Upper lobe of left lung (tissue), 6 donors: ENCODE measurements at regions not wholly inside any gene's neighbourhood (a gene's known extent, or its start where the extent isn't known, plus 50 kb on each side); places are given as distances from the start of the nearest gene placed in this dataset.

Source experiments
- ATAC-seq, 2 donors: fragments of 200-7000 bp; cut with Tn5 transposase; one replicate each; pipeline ENCODE4 v1.9.1; 2022; ENCODE audit warnings: mild to moderate bottlenecking in 2 of 2, moderate library complexity in 2 of 2; ENCODE audit not compliant: low FRiP score in 2 of 2
- DNase-seq, 2 donors: peaks; one replicate each; pipeline ENCODE4 v3.0.0-alpha.2; 2019 to 2020
- H3K27ac ChIP-seq, 4 donors: fragments of 200-600 bp; sonication (generic); one replicate each; pipeline ENCODE4 v1.5.1; 2016 to 2019
- H3K27me3 ChIP-seq, 4 donors: fragments of 200-600 bp; sonication (generic); one replicate each; pipeline ENCODE4 v1.5.1; 2017 to 2019
- H3K36me3 ChIP-seq, 4 donors: fragments of 200-600 bp; sonication (generic); one replicate each; pipeline ENCODE4 v1.5.1; 2016 to 2019
- H3K4me1 ChIP-seq, 4 donors: fragments of 200-600 bp; sonication (generic); one replicate each; pipeline ENCODE4 v1.5.1; 2018 to 2019
- H3K4me3 ChIP-seq, 4 donors: fragments of 200-600 bp; sonication (generic); one replicate each; pipeline ENCODE4 v1.5.1; 2017 to 2019; ENCODE audit warnings: mild to moderate bottlenecking in 2 of 4, moderate library complexity in 1 of 4
- H3K9me3 ChIP-seq, 4 donors: fragments of 200-600 bp; sonication (generic); one replicate each; pipeline ENCODE4 v1.5.1; 2018 to 2019
- EP300 ChIP-seq, 4 donors: sonication (generic); formaldehyde crosslinking; IDR thresholded peaks; one replicate each; pipeline ENCODE4 v1.5.1; 2017; ENCODE audit warnings: antibody characterized with exemption in 4 of 4, control low read depth in 2 of 4
- POLR2A ChIP-seq, 4 donors: fragments of 450-650 bp; IDR thresholded peaks; one replicate each; pipeline ENCODE4 v1.5.1; 2016 to 2017; ENCODE audit warnings: antibody characterized with exemption in 4 of 4, mild to moderate bottlenecking in 2 of 4
- POLR2AphosphoS5 ChIP-seq, 2 donors: sonication (generic); formaldehyde crosslinking; IDR thresholded peaks; one replicate each; pipeline ENCODE4 v1.5.1; 2017; ENCODE audit warnings: antibody characterized with exemption in 2 of 2
- whole genome bisulfite sequencing, 2 donors: methylation state at CpG; one replicate each; pipeline ENCODE4 v1.1.5; 2017 to 2018; 5-methylcytosine and 5-hydroxymethylcytosine counted together
- TF ChIP-seq, protein P1 (sequence below), 6 experiments: fragments of 450-650 bp in 4 of 6; fragments of 200-600 bp in 2 of 6; sonication (generic) in 2 of 6; IDR thresholded peaks; one replicate each; pipeline ENCODE4 v1.5.1; 2016 to 2019; ENCODE audit warnings: antibody characterized with exemption in 6 of 6
- donor health status: DM: no; HTN: no; CAD: no; lungs with moderate emphysema.
- donor health status: DM: no; HTN: yes; CAD: no; lungs with severe emphysema.

DNA sequence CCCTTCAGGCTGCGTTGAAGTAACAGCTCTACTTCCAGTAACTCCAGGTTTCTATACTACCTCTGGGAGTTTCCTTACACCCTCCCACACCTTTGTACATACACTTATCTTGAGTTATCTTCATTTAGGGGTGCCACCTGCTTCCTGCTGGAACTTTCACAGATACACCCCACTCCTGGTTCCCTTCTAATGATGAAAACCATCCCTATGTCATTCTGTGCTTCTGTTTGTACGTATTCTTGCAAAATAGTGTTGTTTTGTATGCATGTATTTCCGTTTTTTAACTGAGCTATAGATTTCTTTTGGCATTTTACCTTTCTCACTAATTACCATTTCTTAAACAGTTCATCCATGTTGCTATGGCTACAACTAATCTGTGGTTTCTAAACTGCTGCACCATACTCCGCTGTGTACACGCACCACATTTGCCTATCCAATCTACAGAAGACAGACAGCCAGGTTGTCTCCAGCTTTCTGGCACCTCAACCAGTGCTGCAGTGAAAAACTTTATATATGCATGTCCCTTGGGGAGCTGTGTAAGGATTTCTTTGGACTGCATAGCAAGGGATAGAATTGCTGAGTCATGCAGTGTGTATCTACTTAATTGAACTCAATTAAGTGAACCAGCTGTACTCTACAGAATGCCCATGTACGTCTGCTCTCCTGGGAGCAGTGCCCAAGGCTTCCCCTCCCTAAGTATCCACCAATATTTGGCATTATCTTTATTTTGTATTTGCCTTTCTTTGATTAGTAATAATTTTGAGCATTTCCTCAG is 61.4 kb upstream of the ST8SIA2 start:
- WGBS, 2 donors = 78 to 83% methylated on average over 6 of the region's 6 CpGs
- no peaks in the 10 kb centered on the region for H3K36me3 ChIP-seq
- peaks cover 0 to 12% (median 0%) of the 10 kb centered on the region in 4 donors for H3K9me3 ChIP-seq
- no peak overlapping the region for H3K4me3 ChIP-seq
- no peak overlapping the region for H3K27ac ChIP-seq
- DNase-seq (no peak), ATAC-seq (no peak)
- TF ChIP-seq, protein P1, sequence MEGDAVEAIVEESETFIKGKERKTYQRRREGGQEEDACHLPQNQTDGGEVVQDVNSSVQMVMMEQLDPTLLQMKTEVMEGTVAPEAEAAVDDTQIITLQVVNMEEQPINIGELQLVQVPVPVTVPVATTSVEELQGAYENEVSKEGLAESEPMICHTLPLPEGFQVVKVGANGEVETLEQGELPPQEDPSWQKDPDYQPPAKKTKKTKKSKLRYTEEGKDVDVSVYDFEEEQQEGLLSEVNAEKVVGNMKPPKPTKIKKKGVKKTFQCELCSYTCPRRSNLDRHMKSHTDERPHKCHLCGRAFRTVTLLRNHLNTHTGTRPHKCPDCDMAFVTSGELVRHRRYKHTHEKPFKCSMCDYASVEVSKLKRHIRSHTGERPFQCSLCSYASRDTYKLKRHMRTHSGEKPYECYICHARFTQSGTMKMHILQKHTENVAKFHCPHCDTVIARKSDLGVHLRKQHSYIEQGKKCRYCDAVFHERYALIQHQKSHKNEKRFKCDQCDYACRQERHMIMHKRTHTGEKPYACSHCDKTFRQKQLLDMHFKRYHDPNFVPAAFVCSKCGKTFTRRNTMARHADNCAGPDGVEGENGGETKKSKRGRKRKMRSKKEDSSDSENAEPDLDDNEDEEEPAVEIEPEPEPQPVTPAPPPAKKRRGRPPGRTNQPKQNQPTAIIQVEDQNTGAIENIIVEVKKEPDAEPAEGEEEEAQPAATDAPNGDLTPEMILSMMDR (IDR thresholded peaks at IDR 0.05) = no peak
- TF ChIP-seq POLR2AphosphoS5 (IDR thresholded peaks at IDR 0.05) (no peak), EP300 (IDR thresholded peaks at IDR 0.05) (no peak), POLR2A (IDR thresholded peaks at IDR 0.05) (no peak)
- H3K4me1 ChIP-seq = no peaks in the 10 kb centered on the region
- H3K27me3 ChIP-seq = no peaks in the 10 kb centered on the region

- no peak for TF ChIP-seq POLR2AphosphoS5 (IDR thresholded peaks at IDR 0.05)
- Histone ChIP-seq H3K27me3 (no peaks in the 10 kb centered on the region), H3K36me3 (no peaks in the 10 kb centered on the region), H3K4me1 (no peaks in the 10 kb centered on the region), H3K27ac (no peak overlapping the region), H3K9me3 (peaks cover 0 to 12% (median 0%) of the 10 kb centered on the region in 4 donors), H3K4me3 (no peak overlapping the region)
- DNase-seq (no peak), ATAC-seq (no peak)
- WGBS, 2 donors = 80 to 100% methylated on average over 2 of the region's 2 CpGs
Measured at GRCh38 chr15:92333709-92334108, 60.0 kb upstream of the ST8SIA2 start.

GRCh38 chr15:92336419-92336987 is 57.2 kb upstream of the ST8SIA2 start:
- H3K27me3 ChIP-seq = no peaks in the 10 kb centered on the region
- no peak for TF ChIP-seq EP300 (IDR thresholded peaks at IDR 0.05)
- TF ChIP-seq POLR2AphosphoS5 (IDR thresholded peaks at IDR 0.05) = no peak
- no peak for TF ChIP-seq POLR2A (IDR thresholded peaks at IDR 0.05)
- TF ChIP-seq, protein P1 (IDR thresholded peaks at IDR 0.05) = no peak
- H3K4me3 ChIP-seq = no peak overlapping the region
- H3K9me3 ChIP-seq = peaks cover 0 to 12% (median 0%) of the 10 kb centered on the region in 4 donors
- no peak for ATAC-seq
- WGBS, 2 donors = 75 to 83% methylated on average over 2 of the region's 2 CpGs
- no peaks in the 10 kb centered on the region for H3K4me1 ChIP-seq
- no peaks in the 10 kb centered on the region for H3K36me3 ChIP-seq
- no peak for DNase-seq
- no peak overlapping the region for H3K27ac ChIP-seq

- WGBS, 2 donors = 85% methylated on average over 3 of the region's 3 CpGs
- Histone ChIP-seq H3K4me3 (no peak overlapping the region), H3K27ac (no peak overlapping the region), H3K36me3 (no peaks in the 10 kb centered on the region), H3K4me1 (no peaks in the 10 kb centered on the region), H3K9me3 (no peaks in the 10 kb centered on the region), H3K27me3 (no peaks in the 10 kb centered on the region)
- DNase-seq (no peak), ATAC-seq (no peak)
- no peak for TF ChIP-seq EP300 (IDR thresholded peaks at IDR 0.05)
- TF ChIP-seq POLR2A (IDR thresholded peaks at IDR 0.05) = no peak
- TF ChIP-seq POLR2AphosphoS5 (IDR thresholded peaks at IDR 0.05) = no peak
- TF ChIP-seq, protein P1 (IDR thresholded peaks at IDR 0.05) = no peak
Measured at GRCh38 chr15:92339361-92339760, 54.3 kb upstream of the ST8SIA2 start.
